H1 (cell line): ENCODE measurements at regions not wholly inside any gene's neighbourhood (a gene's known extent, or its start where the extent isn't known, plus 50 kb on each side); places are given as distances from the start of the nearest gene placed in this dataset.

Experiments used
- CTCF ChIA-PET: fragments of 300-600 bp; sonication (Branson Sonifier 250); formaldehyde crosslinking; loops from one replicate; lab custom pipeline; 2021; ENCODE audit not compliant: partially characterized antibody; lab: Charles Lee
- POLR2A ChIA-PET: fragments of 300-600 bp; sonication (Branson Sonifier 250); formaldehyde crosslinking; loops from one replicate; lab custom pipeline; 2021; ENCODE audit warnings: inconsistent platforms; ENCODE audit not compliant: partially characterized antibody; lab: Charles Lee
- DNase-seq, 2 experiments: peaks; one replicate each; pipeline versions ENCODE4 v3.0.0 to v3.0.0-alpha.2; 2010 to 2022; ENCODE audit warnings: low spot score in 2 of 2, low read depth in 1 of 2, mixed read lengths in 1 of 2
- FAIRE-seq: peaks from 2 replicates; lab custom pipeline; 2011; peaks lifted over from hg19 to GRCh38; lab: Jason Lieb, UNC
- H2AFZ ChIP-seq: 2 replicates; pipeline ENCODE4 v1.8.1; 2012; ENCODE audit warnings: low read length, inconsistent platforms
- H2AK5ac ChIP-seq: 2 replicates; pipeline ENCODE4 v1.6.1; 2013; ENCODE audit warnings: low read depth, low read length
- H2BK120ac ChIP-seq: replicated peaks from 2 replicates; pipeline ENCODE3; 2013; ENCODE audit warnings: low read depth, low read length, inconsistent platforms
- H2BK12ac ChIP-seq: 2 replicates; pipeline ENCODE4 v1.6.1; 2013; ENCODE audit warnings: low read depth, low read length
- H2BK15ac ChIP-seq: 2 replicates; pipeline ENCODE4 v1.6.1; 2013; ENCODE audit warnings: low read length
- H2BK20ac ChIP-seq: 2 replicates; pipeline ENCODE4 v1.6.1; 2013; ENCODE audit warnings: low read length
- H2BK5ac ChIP-seq: 2 replicates; pipeline ENCODE4 v1.6.1; 2013; ENCODE audit warnings: low read depth, low read length
- H3K14ac ChIP-seq: 2 replicates; pipeline ENCODE4 v1.6.1; 2013; ENCODE audit warnings: inconsistent platforms; ENCODE audit not compliant: insufficient read length
- H3K18ac ChIP-seq: 2 replicates; pipeline ENCODE4 v1.6.1; 2013; ENCODE audit warnings: low read length; ENCODE audit errors: extremely low read depth
- H3K23ac ChIP-seq: 2 replicates; pipeline ENCODE4 v1.6.1; 2013; ENCODE audit warnings: inconsistent platforms; ENCODE audit not compliant: insufficient read length
- H3K23me2 ChIP-seq: 2 replicates; pipeline ENCODE4 v1.6.1; 2013; ENCODE audit warnings: low read depth, low read length
- H3K27ac ChIP-seq: 2 replicates; pipeline ENCODE4 v1.6.1; 2011; ENCODE audit warnings: low read depth, low read length, inconsistent platforms
- H3K27me3 ChIP-seq, 4 experiments: replicated peaks in 1 of 4; 1 replicate in 1 of 4; 2 replicates in 3 of 4; pipeline versions ENCODE4 v1.6.1 to v1.8.1; 2011 to 2013; ENCODE audit warnings: low read length in 3 of 4, mild to moderate bottlenecking in 3 of 4, inconsistent platforms in 2 of 4, mixed read lengths in 2 of 4, moderate library complexity in 1 of 4; ENCODE audit not compliant: control insufficient read depth in 3 of 4, insufficient read depth in 3 of 4; ENCODE audit errors: extremely low read depth in 1 of 4
- H3K36me3 ChIP-seq, 4 experiments: 2 replicates each; pipeline versions ENCODE4 v1.6.1 to v1.8.1; 2011 to 2013; ENCODE audit warnings: mild to moderate bottlenecking in 4 of 4, low read length in 3 of 4, moderate library complexity in 2 of 4, control low read depth in 1 of 4, inconsistent platforms in 1 of 4; ENCODE audit not compliant: insufficient read depth in 4 of 4, control insufficient read depth in 2 of 4
- H3K4ac ChIP-seq: replicated peaks from 2 replicates; pipeline ENCODE3; 2013; ENCODE audit warnings: low read length, low read depth, mixed read lengths, inconsistent platforms; ENCODE audit not compliant: insufficient read length
- H3K4me1 ChIP-seq, 4 experiments: replicated peaks in 1 of 4; 1 replicate in 1 of 4; 2 replicates in 3 of 4; pipeline versions ENCODE4 v1.6.1 to v1.8.1; 2011 to 2013; ENCODE audit warnings: low read length in 3 of 4, inconsistent platforms in 2 of 4, mixed read lengths in 1 of 4; ENCODE audit not compliant: insufficient read depth in 4 of 4, control insufficient read depth in 3 of 4
- H3K4me2 ChIP-seq, 2 experiments: 2 replicates each; pipeline versions ENCODE4 v1.6.1 to v1.8.1; 2011 to 2013; ENCODE audit warnings: low read depth in 2 of 2, low read length in 2 of 2, control low read depth in 1 of 2, inconsistent platforms in 1 of 2, mild to moderate bottlenecking in 1 of 2; ENCODE audit not compliant: insufficient read depth in 1 of 2
- H3K4me3 ChIP-seq, 4 experiments: fragments of 200-600, 300-600 bp in 1 of 4; sonication (generic), shearing (Covaris generic), sonication (Bioruptor Twin) in 1 of 4; 2 replicates each; pipeline versions ENCODE4 v1.5.1 to v1.8.1; 2011 to 2016; ENCODE audit warnings: low read length in 4 of 4, low read depth in 3 of 4, control low read depth in 2 of 4, inconsistent platforms in 2 of 4, mild to moderate bottlenecking in 2 of 4, mixed read lengths in 1 of 4, moderate library complexity in 1 of 4; ENCODE audit not compliant: insufficient read depth in 2 of 4; ENCODE audit errors: extremely low read depth in 1 of 4
- H3K56ac ChIP-seq: replicated peaks from 2 replicates; pipeline ENCODE3; 2013; ENCODE audit warnings: low read depth, mild to moderate bottlenecking, mixed read lengths, low read length, inconsistent platforms; ENCODE audit not compliant: insufficient read length
- H3K79me1 ChIP-seq: 2 replicates; pipeline ENCODE4 v1.6.1; 2013; ENCODE audit warnings: low read depth, low read length, control low read depth
- H3K79me2 ChIP-seq, 2 experiments: 2 replicates each; pipeline versions ENCODE4 v1.6.1 to v1.8.1; 2012 to 2013; ENCODE audit warnings: low read length in 2 of 2, mild to moderate bottlenecking in 2 of 2, inconsistent platforms in 1 of 2; ENCODE audit not compliant: insufficient read depth in 2 of 2, control insufficient read depth in 1 of 2
- H3K9ac ChIP-seq, 4 experiments: replicated peaks in 1 of 4; 1 replicate in 1 of 4; 2 replicates in 3 of 4; pipeline versions ENCODE4 v1.6.1 to v1.8.1; 2011 to 2013; ENCODE audit warnings: low read depth in 3 of 4, low read length in 3 of 4, control low read depth in 2 of 4, mild to moderate bottlenecking in 2 of 4, moderate library complexity in 2 of 4, inconsistent platforms in 1 of 4; ENCODE audit errors: extremely low read depth in 1 of 4
- H3K9me3 ChIP-seq, 2 experiments: 2 replicates each; pipeline versions ENCODE4 v1.6.1 to v1.8.1; 2012 to 2013; ENCODE audit warnings: mild to moderate bottlenecking in 2 of 2, moderate library complexity in 2 of 2, control low read depth in 1 of 2, inconsistent platforms in 1 of 2, low read depth in 1 of 2, low read length in 1 of 2, mixed read lengths in 1 of 2; ENCODE audit not compliant: insufficient read depth in 2 of 2
- H4K20me1 ChIP-seq, 2 experiments: replicated peaks in 1 of 2; 2 replicates each; pipeline versions ENCODE3 to v1.8.1; 2011 to 2013; ENCODE audit warnings: inconsistent platforms in 2 of 2, low read length in 2 of 2, mild to moderate bottlenecking in 1 of 2; ENCODE audit not compliant: insufficient read depth in 2 of 2, control insufficient read depth in 1 of 2
- H4K5ac ChIP-seq: 2 replicates; pipeline ENCODE4 v1.6.1; 2013; ENCODE audit warnings: low read length, low read depth, mixed read lengths, inconsistent platforms; ENCODE audit not compliant: insufficient read length
- H4K8ac ChIP-seq: 2 replicates; pipeline ENCODE4 v1.8.0; 2013; ENCODE audit warnings: mild to moderate bottlenecking, moderate library complexity, low read length, inconsistent platforms; ENCODE audit not compliant: insufficient read depth; ENCODE audit errors: extremely low read depth
- H4K91ac ChIP-seq: replicated peaks from 2 replicates; pipeline ENCODE3; 2013; ENCODE audit warnings: low read length, mixed read lengths, inconsistent platforms; ENCODE audit not compliant: insufficient read length
- ATF2 ChIP-seq: IDR thresholded peaks from 2 replicates; pipeline ENCODE4 v1.6.1; 2012; ENCODE audit warnings: low read length, inconsistent platforms
- FOSL1 ChIP-seq: IDR thresholded peaks from 2 replicates; pipeline ENCODE4 v1.6.1; 2011; ENCODE audit warnings: mild to moderate bottlenecking, low read depth, low read length, moderate library complexity; ENCODE audit not compliant: insufficient read depth
- HDAC6 ChIP-seq: IDR thresholded peaks from one replicate; pipeline ENCODE4 v1.7.1; 2012; ENCODE audit warnings: low read depth, mild to moderate bottlenecking, inconsistent platforms, low read length, moderate library complexity
- JUND ChIP-seq: IDR thresholded peaks from 2 replicates; pipeline ENCODE4 v1.6.1; 2011; ENCODE audit warnings: mild to moderate bottlenecking, improper control_type of control experiment, low read length
- MAFK ChIP-seq: IDR thresholded peaks from 2 replicates; pipeline ENCODE4 v1.6.1; 2012; ENCODE audit warnings: low read depth, mild to moderate bottlenecking, improper control_type of control experiment, low read length
- POLR2A ChIP-seq, 2 experiments: IDR thresholded peaks; 1 replicate in 1 of 2; 2 replicates in 1 of 2; pipeline ENCODE4 v1.6.1; 2011; ENCODE audit warnings: low read depth in 2 of 2, low read length in 2 of 2, mild to moderate bottlenecking in 2 of 2; ENCODE audit errors: control extremely low read depth in 1 of 2
- POU5F1 ChIP-seq: IDR thresholded peaks from 2 replicates; pipeline ENCODE4 v1.6.1; 2011; ENCODE audit warnings: low read depth, mild to moderate bottlenecking, low read length, moderate library complexity
- RNF2 ChIP-seq: fragments of 200-900, 300-1000 bp; sonication (generic); IDR thresholded peaks from 2 replicates; pipeline ENCODE4 v1.7.1; 2016; ENCODE audit warnings: borderline replicate concordance, low read depth, mild to moderate bottlenecking, antibody characterized with exemption, low read length; ENCODE audit not compliant: poor library complexity, severe bottlenecking; ENCODE audit errors: missing control alignments
- SAP30 ChIP-seq: fragments of 300-600 bp; sonication (generic); IDR thresholded peaks from 2 replicates; pipeline ENCODE4 v1.7.1; 2012; ENCODE audit warnings: low read length, moderate library complexity, mild to moderate bottlenecking, inconsistent platforms; ENCODE audit not compliant: insufficient read depth, insufficient replicate concordance
- SIN3A ChIP-seq, 2 experiments: IDR thresholded peaks in 1 of 2; conservative IDR thresholded peaks in 1 of 2; 2 replicates each; pipeline ENCODE4 v1.6.1; 2011 to 2012; ENCODE audit warnings: low read length in 2 of 2, improper control_type of control experiment in 1 of 2, low read depth in 1 of 2, mild to moderate bottlenecking in 1 of 2
- WGBS, 2 experiments: shearing (Covaris generic) in 1 of 2; methylation state at CpG; one replicate each; pipeline versions ENCODE4 v1.1.6 to v1.1.7; 2013 to 2015; ENCODE audit warnings: low lambda C conversion rate in 2 of 2, mixed read lengths in 2 of 2, inconsistent platforms in 1 of 2, low coverage in 1 of 2, missing lambda C conversion rate in 1 of 2; ENCODE audit not compliant: insufficient replicate concordance in 2 of 2, insufficient coverage in 1 of 2, insufficient read length in 1 of 2; ENCODE audit errors: extremely low coverage in 1 of 2, missing lambda C conversion rate in 1 of 2; 5-methylcytosine and 5-hydroxymethylcytosine counted together

GRCh38 chr2:75865702-75866101 lies 155.0 kb upstream of the GCFC2 start:
- POLR2A ChIA-PET, result no interaction called here
- no peaks in the 10 kb centered on the region for H3K9me3 ChIP-seq
- no peak overlapping the region for H2BK15ac ChIP-seq
- no peak overlapping the region for H4K8ac ChIP-seq
- TF ChIP-seq JUND (no peak), HDAC6 (no peak), SIN3A (conservative IDR thresholded peaks at IDR 0.05 in 1 of 2, IDR thresholded peaks at IDR 0.05 in 1 of 2; ENCODE audit: low read depth in 1 of 2, low read length in 2 of 2) (no peak), POLR2A (IDR thresholded peaks at IDR 0.05; ENCODE audit: control extremely low read depth in 1 of 2, low read depth in 2 of 2, low read length in 2 of 2) (no peak), SAP30 (no peak), RNF2 (no peak), ATF2 (no peak), POU5F1 (no peak), MAFK (no peak), FOSL1 (no peak)
- H4K20me1 ChIP-seq, result peaks cover 0 to 3% of the 10 kb centered on the region in 2 experiments
- H3K79me2 ChIP-seq, result no peaks in the 10 kb centered on the region
- H3K9ac ChIP-seq, result no peak overlapping the region
- no peak for FAIRE-seq
- CTCF ChIA-PET, result interaction anchor here (0.9 kb wide), 1 partner anchor 126 kb away, joined by 4 read pairs; no protein-coding TSS in a partner anchor
- H3K14ac ChIP-seq, result no peak overlapping the region
- H3K36me3 ChIP-seq, result no peaks in the 10 kb centered on the region
- 92% methylated on average over 8 of the region's 8 CpGs; no CpG with 5 or more reads in 1 of the 2 experiments for WGBS, 2 experiments
- H3K18ac ChIP-seq, result no peak overlapping the region
- no peak overlapping the region for H4K5ac ChIP-seq
- H2BK12ac ChIP-seq, result no peak overlapping the region
- no peaks in the 10 kb centered on the region for H3K79me1 ChIP-seq
- H3K23me2 ChIP-seq, result no peaks in the 10 kb centered on the region
- H3K27ac ChIP-seq, result no peak overlapping the region
- no peak overlapping the region for H2BK120ac ChIP-seq
- no peak for DNase-seq
- no peak overlapping the region for H2AK5ac ChIP-seq
- no peak overlapping the region for H2AFZ ChIP-seq
- no peak overlapping the region for H2BK20ac ChIP-seq
- no peak overlapping the region for H3K4me2 ChIP-seq
- no peak overlapping the region for H3K23ac ChIP-seq
- H3K4ac ChIP-seq, result no peak overlapping the region
- H3K56ac ChIP-seq, result no peak overlapping the region
- no peak overlapping the region for H2BK5ac ChIP-seq
- H3K4me3 ChIP-seq, result no peak overlapping the region
- H3K27me3 ChIP-seq, result peaks cover 5 to 28% (median 23%) of the 10 kb centered on the region in 4 experiments
- H3K4me1 ChIP-seq, result peaks cover 0 to 5% (median 1%) of the 10 kb centered on the region in 4 experiments; a peak in 4 of 7 replicates
- no peak overlapping the region for H4K91ac ChIP-seq
